WERI-Rb-1 (cell line): ENCODE measurements at regions not wholly inside any gene's neighbourhood (a gene's known extent, or its start where the extent isn't known, plus 50 kb on each side); places are given as distances from the start of the nearest gene placed in this dataset.
A peak's percentile ranks its signal among the peaks of the same experiment; 100 is the strongest.
"Not testable (repeated sequence)": the region's sequence is repeated elsewhere in the genome, so short reads cannot be mapped to it uniquely, and the experiment has no call there.

Source experiments
- DNase-seq: peaks from one replicate; pipeline ENCODE4 v3.0.0-alpha.2; 2020
- H3K27ac ChIP-seq: fragments of 250-450 bp; sonication (Bioruptor Pico); 2 replicates; pipeline ENCODE4 v1.5.1; 2020; ENCODE audit warnings: mild to moderate bottlenecking, moderate library complexity
- H3K27me3 ChIP-seq: fragments of 250-450 bp; sonication (Bioruptor Pico); 2 replicates; pipeline ENCODE4 v1.5.1; 2021; ENCODE audit warnings: mild to moderate bottlenecking, low read depth, moderate library complexity; ENCODE audit not compliant: insufficient read depth, severe bottlenecking
- H3K36me3 ChIP-seq: fragments of 250-450 bp; sonication (Bioruptor Pico); 2 replicates; pipeline ENCODE4 v1.5.1; 2020; ENCODE audit warnings: mild to moderate bottlenecking, moderate library complexity
- H3K4me3 ChIP-seq: 2 replicates; pipeline ENCODE4 v1.5.1; 2011; ENCODE audit warnings: low read depth, mild to moderate bottlenecking, control low read depth, low read length
- H3K9me3 ChIP-seq: fragments of 250-450 bp; sonication (Bioruptor Pico); 2 replicates; pipeline ENCODE4 v1.5.1; 2021; ENCODE audit warnings: mild to moderate bottlenecking, moderate library complexity; ENCODE audit not compliant: severe bottlenecking
- CTCF ChIP-seq: IDR thresholded peaks from 2 replicates; pipeline ENCODE4 v1.5.1; 2011; ENCODE audit warnings: low read depth, mild to moderate bottlenecking, control low read depth, inconsistent platforms, low read length

DNA sequence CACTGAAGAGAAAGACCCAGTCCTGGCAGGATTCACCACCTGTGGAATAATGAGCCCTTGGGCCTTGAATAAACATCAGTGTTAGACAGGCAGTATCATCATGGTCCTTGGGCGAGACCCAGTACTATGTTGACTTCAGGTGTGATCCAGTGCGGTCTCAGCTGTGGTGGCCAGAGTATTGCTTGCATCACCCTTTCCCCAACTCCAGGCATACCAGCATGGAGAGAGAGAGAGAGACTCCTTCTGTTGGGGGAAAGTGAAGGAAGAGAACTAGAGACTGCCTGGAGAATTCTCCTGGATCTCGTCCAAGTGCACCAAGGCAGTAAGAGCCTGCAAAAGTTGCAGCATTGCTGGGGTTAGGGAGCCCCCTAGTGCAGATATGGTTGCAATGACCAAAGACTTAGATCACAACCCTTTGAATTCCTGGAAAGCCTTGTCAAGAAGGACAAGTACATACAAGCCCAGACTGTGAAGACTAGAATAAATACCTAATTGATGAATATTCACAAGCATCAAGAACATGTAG, 61.1 kb upstream of the VAMP7 start:
- H3K27me3 ChIP-seq = peaks cover 4% of the 10 kb centered on the region
- H3K9me3 ChIP-seq = no peaks in the 10 kb centered on the region
- peak; percentile 84 for DNase-seq
- H3K36me3 ChIP-seq = no peaks in the 10 kb centered on the region
- H3K27ac ChIP-seq = peak overlapping the region; percentile 2; the same call in 1 of the 2 replicates
- peak; percentile 87 for TF ChIP-seq CTCF
- no peak overlapping the region for H3K4me3 ChIP-seq

- TF ChIP-seq CTCF = no peak
- H3K4me3 ChIP-seq = no peak overlapping the region
- H3K36me3 ChIP-seq = no peaks in the 10 kb centered on the region
- H3K9me3 ChIP-seq = peaks cover 5% of the 10 kb centered on the region
- H3K27ac ChIP-seq = no peak overlapping the region
- no peak for DNase-seq
- H3K27me3 ChIP-seq = peaks cover 4% of the 10 kb centered on the region
These were observed 61.6 kb upstream of the VAMP7 start for GRCh38 chrX:155819525-155819924.

DNA sequence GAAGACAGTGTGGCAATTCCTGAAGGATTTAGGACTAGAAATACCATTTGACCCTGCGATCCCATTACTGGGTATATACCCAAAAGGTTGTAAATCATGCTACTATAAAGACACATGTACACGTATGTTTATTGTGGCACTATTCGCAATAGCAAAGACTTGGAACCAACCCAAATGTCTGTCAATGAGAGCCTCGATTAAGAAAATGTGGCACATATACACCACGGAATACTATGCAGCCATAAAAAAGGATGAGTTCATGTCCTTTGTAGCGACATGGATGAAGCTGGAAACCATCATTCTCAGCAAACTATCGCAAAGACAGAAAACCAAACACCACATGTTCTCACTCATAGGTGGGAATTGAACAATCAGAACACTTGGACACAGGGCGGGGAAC, 66.8 kb upstream of the VAMP7 start:
- not testable (repeated sequence) for H3K27ac ChIP-seq, H3K27me3 ChIP-seq, H3K4me3 ChIP-seq, H3K36me3 ChIP-seq, DNase-seq
- H3K9me3 ChIP-seq = peaks cover 13% of the 10 kb centered on the region

DNA sequence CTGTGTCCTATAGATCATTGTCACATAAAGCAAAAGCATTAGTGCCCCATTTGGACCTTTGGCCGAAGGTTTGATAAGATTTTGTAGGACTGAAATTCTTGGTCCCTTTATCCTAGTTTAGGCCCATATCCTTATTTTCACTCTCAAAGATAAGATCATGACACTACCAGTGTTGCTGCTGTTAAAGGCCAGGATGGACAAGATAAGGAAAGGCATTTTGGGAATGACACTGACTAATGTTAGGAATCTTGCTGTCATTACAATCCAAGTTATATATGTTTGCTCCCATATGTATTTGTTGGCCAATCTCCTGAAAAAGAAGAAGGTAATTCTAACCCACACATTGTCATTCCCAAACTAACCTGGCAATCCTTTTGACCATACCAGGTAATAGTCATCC, 101.3 kb upstream of the VAMP7 start:
- H3K4me3 ChIP-seq = no peak overlapping the region
- no peaks in the 10 kb centered on the region for H3K27me3 ChIP-seq
- no peak for TF ChIP-seq CTCF
- H3K36me3 ChIP-seq = no peaks in the 10 kb centered on the region
- H3K27ac ChIP-seq = no peak overlapping the region
- no peak for DNase-seq
- H3K9me3 ChIP-seq = no peaks in the 10 kb centered on the region

GRCh38 chrX:155778844-155779553, 102.1 kb upstream of the VAMP7 start:
- Histone ChIP-seq H3K27me3 (no peaks in the 10 kb centered on the region), H3K4me3 (no peak overlapping the region), H3K9me3 (no peaks in the 10 kb centered on the region), H3K36me3 (no peaks in the 10 kb centered on the region), H3K27ac (no peak overlapping the region)
- no peak for TF ChIP-seq CTCF
- no peak for DNase-seq

- no peak overlapping the region for H3K27ac ChIP-seq
- no peak for DNase-seq
- H3K36me3 ChIP-seq = no peaks in the 10 kb centered on the region
- TF ChIP-seq CTCF = no peak
- H3K4me3 ChIP-seq = no peak overlapping the region
- no peaks in the 10 kb centered on the region for H3K27me3 ChIP-seq
- H3K9me3 ChIP-seq = no peaks in the 10 kb centered on the region
These were observed 106.8 kb upstream of the VAMP7 start for GRCh38 chrX:155774387-155774786.
